Endodermal cell (in vitro differentiated cells): ENCODE measurements at regions not wholly inside any gene's neighbourhood (a gene's known extent, or its start where the extent isn't known, plus 50 kb on each side); places are given as distances from the start of the nearest gene placed in this dataset.

Experiments used
- DNase-seq: peaks from one replicate; pipeline ENCODE4 v3.0.0-alpha.2; 2017
- H3K27ac ChIP-seq: 2 replicates; pipeline ENCODE4 v1.5.1; 2013; ENCODE audit warnings: mild to moderate bottlenecking, low read depth, low read length, moderate library complexity
- H3K27me3 ChIP-seq: 2 replicates; pipeline ENCODE4 v1.6.1; 2013; ENCODE audit warnings: mild to moderate bottlenecking, low read length, moderate library complexity; ENCODE audit not compliant: insufficient read depth, control insufficient read depth, poor library complexity, severe bottlenecking
- H3K36me3 ChIP-seq: 2 replicates; pipeline ENCODE4 v1.7.0; 2013; ENCODE audit warnings: mild to moderate bottlenecking, low read length, moderate library complexity; ENCODE audit not compliant: control insufficient read depth, insufficient read depth
- H3K4me1 ChIP-seq: one replicate; pipeline ENCODE4 v1.7.0; 2013; ENCODE audit warnings: low read length; ENCODE audit not compliant: control insufficient read depth, insufficient read depth
- H3K4me3 ChIP-seq: 2 replicates; pipeline ENCODE4 v1.5.1; 2013; ENCODE audit warnings: mild to moderate bottlenecking, low read length, moderate library complexity
- H3K9ac ChIP-seq: 2 replicates; pipeline ENCODE4 v1.6.1; 2013; ENCODE audit warnings: mild to moderate bottlenecking, low read length, moderate library complexity; ENCODE audit not compliant: poor library complexity, severe bottlenecking; ENCODE audit errors: extremely low read depth
- H3K9me3 ChIP-seq: 2 replicates; pipeline ENCODE4 v1.6.1; 2013; ENCODE audit warnings: mild to moderate bottlenecking, low read length, moderate library complexity; ENCODE audit not compliant: control insufficient read depth
- H3K27ac Mint-ChIP-seq: 2 replicates; pipeline ENCODE4 v1.8.0; 2020; ENCODE audit warnings: mixed read lengths
- H3K27me3 Mint-ChIP-seq: 2 replicates; pipeline ENCODE4 v1.8.0; 2021; ENCODE audit warnings: mild to moderate bottlenecking, mixed read lengths; ENCODE audit not compliant: insufficient read depth
- H3K36me3 Mint-ChIP-seq: 2 replicates; pipeline ENCODE4 v1.8.0; 2020; ENCODE audit warnings: low read depth, mixed read lengths
- H3K4me1 Mint-ChIP-seq: 2 replicates; pipeline ENCODE4 v1.8.0; 2020; ENCODE audit warnings: mixed read lengths
- H3K4me3 Mint-ChIP-seq: 2 replicates; pipeline ENCODE4 v1.8.0; 2020; ENCODE audit warnings: mild to moderate bottlenecking, moderate library complexity, mixed read lengths
- H3K9me3 Mint-ChIP-seq: 2 replicates; pipeline ENCODE4 v1.8.0; 2020; ENCODE audit warnings: mild to moderate bottlenecking, mixed read lengths
- CTCF ChIP-seq: fragments of 200-600 bp; sonication (generic); conservative IDR thresholded peaks from 2 replicates; pipeline ENCODE4 v1.5.0; 2021; ENCODE audit warnings: antibody characterized with exemption, mild to moderate bottlenecking
- WGBS, 2 experiments: methylation state at CpG; one replicate each; pipeline versions ENCODE4 v1.1.5 to v1.1.7; 2013; ENCODE audit warnings: missing lambda C conversion rate in 2 of 2, mixed read lengths in 1 of 2; ENCODE audit not compliant: insufficient coverage in 1 of 2, insufficient read length in 1 of 2; 5-methylcytosine and 5-hydroxymethylcytosine counted together

GRCh38 chr10:35739998-35740397 lies 97.9 kb upstream of the FZD8 start:
- H3K4me3 ChIP-seq = no peak overlapping the region
- no peaks in the 10 kb centered on the region for H3K4me1 ChIP-seq
- Mint-ChIP-seq H3K4me1 (peaks cover 3% of the 10 kb centered on the region), H3K36me3 (no peaks in the 10 kb centered on the region), H3K4me3 (no peak overlapping the region), H3K27me3 (no peaks in the 10 kb centered on the region), H3K27ac (no peak overlapping the region), H3K9me3 (peaks cover 2% of the 10 kb centered on the region)
- H3K9me3 ChIP-seq = peaks cover 7% of the 10 kb centered on the region
- TF ChIP-seq CTCF = no peak
- no peak overlapping the region for H3K9ac ChIP-seq
- no peaks in the 10 kb centered on the region for H3K36me3 ChIP-seq
- no peak overlapping the region for H3K27ac ChIP-seq
- DNase-seq = no peak
- no peaks in the 10 kb centered on the region for H3K27me3 ChIP-seq

GRCh38 chr10:35735412-35735811 lies 93.3 kb upstream of the FZD8 start:
- no peak overlapping the region for H3K27ac Mint-ChIP-seq
- Histone ChIP-seq H3K9ac (no peak overlapping the region), H3K4me1 (no peaks in the 10 kb centered on the region), H3K4me3 (no peak overlapping the region), H3K36me3 (no peaks in the 10 kb centered on the region), H3K27ac (no peak overlapping the region), H3K9me3 (peaks cover 7% of the 10 kb centered on the region), H3K27me3 (no peaks in the 10 kb centered on the region)
- 92 to 100% methylated on average over 4 to 5 of the region's 5 CpGs for WGBS, 2 experiments
- peaks cover 3% of the 10 kb centered on the region for H3K4me1 Mint-ChIP-seq
- H3K9me3 Mint-ChIP-seq = peaks cover 7% of the 10 kb centered on the region
- peaks cover 5% of the 10 kb centered on the region for H3K27me3 Mint-ChIP-seq
- no peaks in the 10 kb centered on the region for H3K36me3 Mint-ChIP-seq
- no peak for DNase-seq
- no peak for TF ChIP-seq CTCF
- H3K4me3 Mint-ChIP-seq = no peak overlapping the region

GRCh38 chr10:35731828-35732227 lies 89.7 kb upstream of the FZD8 start:
- Mint-ChIP-seq H3K27ac (no peak overlapping the region), H3K4me3 (no peak overlapping the region), H3K4me1 (no peaks in the 10 kb centered on the region), H3K36me3 (no peaks in the 10 kb centered on the region), H3K9me3 (peaks cover 4% of the 10 kb centered on the region), H3K27me3 (peaks cover 5% of the 10 kb centered on the region)
- Histone ChIP-seq H3K27ac (no peak overlapping the region), H3K9ac (no peak overlapping the region), H3K36me3 (no peaks in the 10 kb centered on the region), H3K27me3 (no peaks in the 10 kb centered on the region), H3K4me3 (no peak overlapping the region), H3K9me3 (no peaks in the 10 kb centered on the region), H3K4me1 (no peaks in the 10 kb centered on the region)
- no peak for DNase-seq
- TF ChIP-seq CTCF = no peak
- WGBS, 2 experiments = 97 to 100% methylated on average over 1 of the region's 1 CpG
